ENCODE measurements at regions not wholly inside any gene's neighbourhood (a gene's known extent, or its start where the extent isn't known, plus 50 kb on each side); places are given as distances from the start of the nearest gene placed in this dataset.

DNA sequence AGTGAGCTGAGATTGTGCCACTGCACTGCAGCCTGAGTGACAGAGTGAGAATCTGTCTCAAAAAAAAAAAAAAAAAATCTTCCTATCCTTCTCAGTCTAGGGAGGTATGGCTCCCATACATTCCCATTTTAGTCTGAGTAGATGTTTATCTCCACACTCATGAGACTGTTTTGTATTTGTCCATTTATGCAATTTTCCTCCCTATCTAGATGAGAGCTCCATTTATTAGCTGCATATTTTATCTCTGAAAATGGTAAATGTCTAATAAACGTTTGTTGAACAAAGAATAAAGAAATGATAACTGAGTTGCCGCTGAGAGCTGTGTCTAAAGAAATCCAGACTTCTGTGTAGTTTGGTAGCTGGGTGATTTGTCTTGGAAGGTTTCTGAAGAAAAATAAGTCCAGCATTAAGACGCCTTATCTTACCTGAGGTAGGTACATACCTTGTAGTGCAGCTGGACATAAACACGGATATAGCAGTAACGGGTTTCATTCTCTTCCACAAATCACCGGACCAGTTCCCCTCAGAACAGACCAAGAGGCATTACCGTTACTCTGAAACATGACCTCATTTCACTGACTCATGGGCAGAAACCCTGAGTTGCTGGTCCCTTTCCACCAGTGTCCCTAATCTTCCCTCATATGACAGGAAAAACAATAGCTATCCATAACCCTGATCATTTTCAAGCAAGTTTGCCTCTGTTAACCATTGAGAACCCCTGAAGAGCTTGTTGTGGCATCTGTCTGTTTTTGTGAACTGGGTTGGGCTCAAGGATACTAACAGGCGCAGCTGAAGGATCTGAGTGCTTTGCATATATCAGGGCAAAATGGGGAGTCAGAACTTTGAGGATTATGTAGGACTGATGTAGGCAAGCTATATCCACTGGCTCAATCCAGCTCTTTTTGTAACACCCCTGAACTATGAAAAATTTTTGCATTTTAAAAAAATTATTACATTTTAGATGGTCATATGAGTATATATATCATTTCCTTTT is 177.4 kb upstream of the XYLT1 start:
- H3K4me1 Mint-ChIP-seq (ENCODE audit: low read depth) = no peaks in the 10 kb centered on the region
- DNase-seq = no peak
- H3K4me3 Mint-ChIP-seq = no peak overlapping the region
- H3K9me3 Mint-ChIP-seq = no peaks in the 10 kb centered on the region
- H3K27me3 Mint-ChIP-seq = peaks cover 11% of the 10 kb centered on the region
- CTCF ChIA-PET = no interaction called here
- POLR2A ChIA-PET = no interaction called here
- intact Hi-C loops (cut with micrococcal nuclease) = no loop called here
- no peaks in the 10 kb centered on the region for H3K36me3 Mint-ChIP-seq
- no peak overlapping the region for H3K27ac Mint-ChIP-seq

DNA sequence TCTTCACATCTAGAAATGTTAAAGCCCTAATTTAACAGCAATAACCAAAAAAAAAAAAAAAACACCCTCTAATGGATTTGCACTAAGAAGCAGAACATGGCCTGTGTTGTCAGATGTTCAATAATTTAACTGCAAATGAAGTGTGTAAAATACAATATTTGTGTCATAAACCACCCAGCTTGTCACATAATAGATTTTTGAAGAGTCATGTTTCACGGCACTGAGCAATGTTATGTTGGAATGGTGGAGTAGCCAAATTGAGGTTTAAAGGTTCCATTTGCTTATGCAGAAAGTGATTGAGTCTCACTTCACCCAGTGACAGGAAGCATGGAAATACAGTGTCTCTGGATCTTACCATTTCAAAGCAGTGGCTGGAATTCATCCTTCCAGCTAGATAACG is 173.2 kb upstream of the XYLT1 start:
- CTCF ChIA-PET = no interaction called here
- peaks cover 14% of the 10 kb centered on the region for H3K27me3 Mint-ChIP-seq
- intact Hi-C loops (cut with micrococcal nuclease) = no loop called here

DNA sequence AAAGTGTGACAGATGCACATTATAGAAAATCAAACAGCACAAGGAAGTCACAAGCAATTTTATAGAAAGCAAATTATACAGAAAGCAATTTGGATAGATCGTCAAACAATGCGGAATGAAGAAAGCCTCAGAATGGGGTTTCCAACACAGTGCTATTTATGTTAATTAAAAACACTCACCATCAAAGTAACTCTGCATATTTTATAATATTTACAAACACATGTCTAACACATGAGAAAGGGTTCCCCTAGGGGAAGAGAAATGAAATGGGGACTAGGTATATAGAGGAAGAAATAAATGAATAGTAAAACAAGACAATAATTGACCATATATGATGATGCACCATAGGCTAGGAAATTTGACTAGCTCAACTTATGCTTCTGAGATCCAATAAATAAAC is 171.2 kb upstream of the XYLT1 start:
- ChIA-PET POLR2A (no interaction called here), CTCF (no interaction called here)
- H3K36me3 Mint-ChIP-seq = peaks cover 2% of the 10 kb centered on the region
- peaks cover 10% of the 10 kb centered on the region for H3K27me3 Mint-ChIP-seq
- intact Hi-C loops (cut with micrococcal nuclease) = no loop called here
- no peak overlapping the region for H3K27ac Mint-ChIP-seq
- H3K9me3 Mint-ChIP-seq = peaks cover 10% of the 10 kb centered on the region
- H3K4me1 Mint-ChIP-seq (ENCODE audit: low read depth) = no peaks in the 10 kb centered on the region
- no peak overlapping the region for H3K4me3 Mint-ChIP-seq
- DNase-seq = no peak

More for the DNA sequence above, 173.2 kb upstream of the XYLT1 start:
- Mint-ChIP-seq H3K27ac (no peak overlapping the region), H3K4me3 (no peak overlapping the region), H3K9me3 (no peaks in the 10 kb centered on the region), H3K36me3 (no peaks in the 10 kb centered on the region), H3K4me1 (ENCODE audit: low read depth) (no peaks in the 10 kb centered on the region)
- DNase-seq = no peak
- POLR2A ChIA-PET = no interaction called here

DNA sequence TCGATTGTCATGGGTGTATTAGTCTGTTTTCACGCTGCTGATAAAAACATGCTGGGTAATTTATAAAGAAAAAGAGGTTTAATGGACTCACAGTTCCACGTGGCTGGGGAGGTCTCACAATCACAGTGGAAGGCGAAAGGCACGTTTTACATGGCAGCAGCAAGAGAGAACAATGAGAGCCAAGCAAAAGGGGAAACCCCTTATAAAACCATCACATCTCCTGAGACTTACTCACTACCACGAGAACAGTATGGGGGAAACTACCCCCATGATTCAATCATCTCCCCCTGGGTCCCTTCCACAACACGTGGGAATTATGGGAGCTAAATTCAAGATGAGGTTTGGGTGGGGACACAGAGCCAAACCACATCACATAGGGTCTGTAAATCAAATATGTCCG is 167.4 kb upstream of the XYLT1 start:
- intact Hi-C loops (cut with micrococcal nuclease) = no loop called here
- Mint-ChIP-seq H3K4me1 (ENCODE audit: low read depth) (no peaks in the 10 kb centered on the region), H3K27ac (no peak overlapping the region), H3K27me3 (peaks cover 8% of the 10 kb centered on the region), H3K4me3 (no peak overlapping the region), H3K9me3 (peaks cover 10% of the 10 kb centered on the region), H3K36me3 (peaks cover 2% of the 10 kb centered on the region)
- POLR2A ChIA-PET = no interaction called here
- no peak for DNase-seq
- CTCF ChIA-PET = no interaction called here

DNA sequence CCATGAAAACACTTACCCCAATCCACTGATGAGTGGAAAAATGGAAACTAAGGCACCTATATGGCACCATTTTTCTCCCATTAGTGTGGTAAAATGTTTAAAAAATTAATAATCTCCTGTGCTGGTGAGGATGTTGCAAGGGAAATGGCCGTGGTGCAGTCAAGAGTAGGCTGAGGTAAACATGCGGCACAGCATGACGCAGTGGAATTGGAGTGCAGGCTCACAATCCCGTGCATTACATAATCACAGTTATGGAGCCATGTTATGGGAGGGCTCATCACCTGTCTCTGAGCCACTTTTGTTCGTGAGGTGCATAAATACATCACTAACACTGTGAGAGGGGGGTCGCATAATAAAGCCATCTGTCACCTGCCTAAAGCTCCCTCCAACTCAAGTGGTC is 164.4 kb upstream of the XYLT1 start:
- intact Hi-C loops (cut with micrococcal nuclease) = no loop called here
- POLR2A ChIA-PET = no interaction called here
- Mint-ChIP-seq H3K27me3 (peaks cover 9% of the 10 kb centered on the region), H3K9me3 (peaks cover 10% of the 10 kb centered on the region), H3K27ac (no peak overlapping the region), H3K4me1 (ENCODE audit: low read depth) (no peaks in the 10 kb centered on the region), H3K36me3 (peaks cover 2% of the 10 kb centered on the region), H3K4me3 (no peak overlapping the region)
- DNase-seq = no peak
- CTCF ChIA-PET = no interaction called here

DNA sequence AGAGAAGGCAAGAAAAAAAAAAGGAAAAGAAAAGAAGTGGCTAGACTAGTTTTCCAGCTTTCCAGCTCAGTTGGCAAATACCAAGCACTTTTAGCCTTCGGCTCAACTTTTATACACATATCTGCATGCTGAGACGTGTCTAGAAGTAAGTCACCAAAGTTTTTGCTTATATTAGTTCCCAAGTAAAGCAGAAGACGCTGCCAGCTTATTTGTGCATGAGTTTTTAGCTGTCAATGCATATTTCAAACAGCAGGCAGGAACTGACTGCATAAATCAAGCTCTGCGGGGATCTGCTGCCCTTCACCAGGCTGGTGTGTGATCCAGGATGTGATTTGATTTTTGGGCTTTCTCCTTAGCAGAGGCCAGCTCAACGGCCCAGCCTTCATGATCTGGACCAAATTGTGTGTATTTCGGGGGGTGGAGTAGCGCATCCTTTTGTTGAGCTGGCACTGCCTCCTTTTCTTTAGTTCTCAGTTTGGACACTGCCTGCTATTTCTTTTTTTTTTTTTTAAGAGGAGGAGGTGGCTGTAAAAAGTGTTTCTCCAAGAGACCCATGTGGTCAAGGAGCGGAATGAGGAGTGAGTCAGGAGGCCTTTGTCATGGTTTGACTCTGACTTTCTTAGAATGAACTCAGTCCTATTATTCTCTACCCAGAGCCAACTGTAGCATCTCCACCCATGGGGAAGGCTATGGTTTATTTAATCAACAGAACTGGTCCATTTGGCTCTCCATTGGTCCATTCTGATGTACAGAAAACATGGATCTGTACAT is 162.6 kb upstream of the XYLT1 start:
- Mint-ChIP-seq H3K27ac (no peak overlapping the region), H3K9me3 (peaks cover 7% of the 10 kb centered on the region), H3K4me3 (no peak overlapping the region), H3K27me3 (peaks cover 11% of the 10 kb centered on the region), H3K4me1 (ENCODE audit: low read depth) (no peaks in the 10 kb centered on the region), H3K36me3 (peaks cover under 1% of the 10 kb centered on the region)
- ChIA-PET CTCF (no interaction called here), POLR2A (no interaction called here)
- intact Hi-C loops (cut with micrococcal nuclease) = no loop called here
- no peak for DNase-seq

DNA sequence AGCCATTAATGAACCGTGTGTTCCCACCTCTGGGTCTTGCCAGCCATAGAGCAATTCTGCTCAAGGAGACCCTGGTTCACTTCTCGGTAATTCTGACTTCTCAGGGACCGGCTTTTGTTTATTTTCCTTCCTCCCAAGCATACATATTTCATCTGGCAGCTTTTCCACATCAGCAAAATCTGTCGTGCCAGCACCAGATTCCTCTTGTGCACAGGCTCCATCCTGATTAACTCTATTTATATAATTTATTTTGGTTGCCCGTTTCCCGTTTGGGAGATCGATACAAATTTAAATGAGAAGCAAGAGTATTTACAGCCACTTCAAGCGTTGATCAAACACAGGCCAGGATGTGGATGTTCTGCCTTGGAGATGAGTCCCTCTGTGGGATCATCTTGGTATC is 161.9 kb upstream of the XYLT1 start:
- Mint-ChIP-seq H3K4me3 (no peak overlapping the region), H3K4me1 (ENCODE audit: low read depth) (no peaks in the 10 kb centered on the region), H3K27me3 (peaks cover 11% of the 10 kb centered on the region), H3K27ac (no peak overlapping the region), H3K36me3 (no peaks in the 10 kb centered on the region), H3K9me3 (peaks cover under 1% of the 10 kb centered on the region)
- intact Hi-C loops (cut with micrococcal nuclease) = no loop called here
- ChIA-PET CTCF (no interaction called here), POLR2A (no interaction called here)
- no peak for DNase-seq

DNA sequence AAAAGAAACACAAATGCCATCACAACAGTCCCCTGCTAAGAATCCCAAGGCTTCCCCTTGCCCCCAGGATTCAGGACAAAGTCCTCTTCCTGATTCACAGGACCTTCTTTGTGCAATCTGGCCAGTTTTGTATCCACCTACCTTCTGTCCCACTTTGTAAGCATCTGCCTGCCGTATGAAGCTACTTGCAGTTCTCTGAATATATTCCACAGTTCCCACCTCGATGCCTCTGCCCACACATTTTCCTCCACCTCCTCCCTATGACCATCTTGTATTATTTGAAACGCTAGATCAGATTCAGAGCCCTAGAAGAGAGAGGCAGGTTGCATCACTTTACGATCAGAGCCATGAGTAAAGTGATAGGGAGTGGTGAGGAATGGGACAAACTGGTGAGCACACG is 159.2 kb upstream of the XYLT1 start:
- Mint-ChIP-seq H3K4me3 (no peak overlapping the region), H3K9me3 (peaks cover 12% of the 10 kb centered on the region), H3K36me3 (peaks cover 3% of the 10 kb centered on the region), H3K27ac (no peak overlapping the region), H3K4me1 (ENCODE audit: low read depth) (no peaks in the 10 kb centered on the region), H3K27me3 (peaks cover 14% of the 10 kb centered on the region)
- intact Hi-C loops (cut with micrococcal nuclease) = no loop called here
- no peak for DNase-seq
- ChIA-PET POLR2A (no interaction called here), CTCF (no interaction called here)

DNA sequence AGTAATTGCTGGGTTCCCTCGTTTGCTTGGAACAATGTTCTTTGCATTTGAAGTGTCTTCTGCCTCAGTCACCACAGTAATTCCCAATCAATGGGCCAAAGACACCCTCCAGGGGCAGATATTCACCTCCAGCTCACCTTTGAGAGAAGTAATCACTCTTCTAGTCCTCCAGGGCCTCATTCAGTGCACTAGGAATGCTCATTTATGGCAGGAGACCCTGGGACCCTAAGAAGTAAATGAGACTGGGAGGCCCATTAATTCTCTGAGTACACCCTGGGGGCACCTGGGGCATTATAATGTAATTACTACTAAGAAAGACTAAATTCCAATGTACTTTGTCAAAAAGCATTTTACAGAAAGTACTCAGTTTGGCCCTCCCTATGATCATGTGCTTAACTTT is 158.2 kb upstream of the XYLT1 start:
- CTCF ChIA-PET = no interaction called here
- Mint-ChIP-seq H3K27ac (no peak overlapping the region), H3K27me3 (peaks cover 17% of the 10 kb centered on the region), H3K36me3 (peaks cover 3% of the 10 kb centered on the region), H3K9me3 (peaks cover 17% of the 10 kb centered on the region), H3K4me3 (no peak overlapping the region), H3K4me1 (ENCODE audit: low read depth) (no peaks in the 10 kb centered on the region)
- DNase-seq = no peak
- intact Hi-C loops (cut with micrococcal nuclease) = no loop called here
- POLR2A ChIA-PET = no interaction called here

DNA sequence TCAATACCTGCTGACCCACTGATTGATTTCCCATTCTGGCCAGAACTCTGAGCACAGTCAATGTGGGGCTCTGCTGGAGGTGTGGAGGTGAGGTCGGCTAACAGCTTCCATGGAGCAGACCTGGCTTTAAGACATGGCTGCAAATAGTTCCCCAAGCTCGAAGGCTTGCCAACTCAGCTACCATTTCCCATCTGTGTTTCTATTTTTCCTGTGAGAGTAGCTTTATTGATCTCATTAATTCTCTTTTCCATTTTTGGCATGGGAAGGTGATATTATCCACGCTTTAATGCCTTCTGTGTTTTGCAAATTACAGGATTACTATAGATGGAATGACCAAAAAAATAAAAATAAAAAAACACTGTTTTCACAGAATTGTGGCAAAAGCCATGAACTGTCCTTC is 151.6 kb upstream of the XYLT1 start:
- Mint-ChIP-seq H3K27me3 (peaks cover 9% of the 10 kb centered on the region), H3K4me1 (ENCODE audit: low read depth) (no peaks in the 10 kb centered on the region), H3K27ac (no peak overlapping the region), H3K9me3 (peaks cover 14% of the 10 kb centered on the region), H3K36me3 (peaks cover 3% of the 10 kb centered on the region), H3K4me3 (no peak overlapping the region)
- DNase-seq = no peak
- CTCF ChIA-PET = no interaction called here
- POLR2A ChIA-PET = no interaction called here
- intact Hi-C loops (cut with micrococcal nuclease) = no loop called here

DNA sequence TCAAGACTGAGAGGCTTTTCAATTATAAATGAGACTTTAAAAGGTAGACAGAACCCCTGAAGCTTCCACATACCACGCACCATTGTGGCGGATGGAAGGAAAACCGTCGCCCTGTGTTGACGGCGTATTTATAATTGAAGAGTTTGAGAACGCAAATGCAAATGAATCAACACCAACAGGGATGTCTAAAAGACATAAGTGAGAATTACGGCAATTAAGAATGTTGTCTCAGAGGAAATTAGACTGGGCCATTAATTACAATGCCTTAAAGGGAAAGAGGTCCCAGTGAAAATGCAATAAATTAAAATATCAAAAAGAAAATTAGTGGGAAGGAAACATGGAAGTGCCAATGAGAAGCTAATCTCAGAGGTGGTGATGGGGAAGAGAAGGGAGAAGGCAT is 148.5 kb upstream of the XYLT1 start:
- Mint-ChIP-seq H3K9me3 (no peaks in the 10 kb centered on the region), H3K27me3 (peaks cover 3% of the 10 kb centered on the region), H3K4me1 (ENCODE audit: low read depth) (no peaks in the 10 kb centered on the region), H3K36me3 (no peaks in the 10 kb centered on the region), H3K4me3 (no peak overlapping the region), H3K27ac (no peak overlapping the region)
- intact Hi-C loops (cut with micrococcal nuclease) = no loop called here
- no peak for DNase-seq
- ChIA-PET CTCF (no interaction called here), POLR2A (no interaction called here)

DNA sequence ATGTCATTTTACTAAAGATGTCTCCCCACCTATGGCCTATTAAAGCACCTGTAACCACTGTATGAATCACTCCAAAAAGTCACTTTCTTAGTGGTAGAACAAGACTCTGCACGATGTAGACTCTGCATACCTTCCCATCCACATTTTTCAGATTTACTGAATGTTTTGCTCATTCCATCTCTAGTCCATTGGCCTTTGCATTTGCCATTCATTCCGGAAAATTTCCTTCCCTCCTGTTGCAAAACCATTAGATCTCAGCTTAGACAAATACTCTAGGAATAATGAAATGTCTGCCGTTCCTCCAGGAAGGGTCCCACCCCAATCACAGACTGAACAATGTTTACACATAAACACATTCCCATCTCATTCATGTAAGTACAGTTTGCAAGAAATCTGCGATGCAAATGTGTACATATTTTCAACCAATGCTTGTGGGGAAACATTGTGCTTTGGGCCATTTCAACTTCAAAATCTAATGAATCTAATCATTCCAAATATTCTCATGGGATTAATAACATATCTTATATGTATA is 146.3 kb upstream of the XYLT1 start:
- ChIA-PET CTCF (no interaction called here), POLR2A (no interaction called here)
- no peaks in the 10 kb centered on the region for H3K9me3 Mint-ChIP-seq
- no peak for DNase-seq
- H3K36me3 Mint-ChIP-seq = no peaks in the 10 kb centered on the region
- intact Hi-C loops (cut with micrococcal nuclease) = no loop called here
- H3K27ac Mint-ChIP-seq = no peak overlapping the region
- H3K4me1 Mint-ChIP-seq (ENCODE audit: low read depth) = no peaks in the 10 kb centered on the region
- peaks cover 13% of the 10 kb centered on the region for H3K27me3 Mint-ChIP-seq
- no peak overlapping the region for H3K4me3 Mint-ChIP-seq
